SH-SY5Y (cell line): ENCODE measurements at regions not wholly inside any gene's neighbourhood (a gene's known extent, or its start where the extent isn't known, plus 50 kb on each side); places are given as distances from the start of the nearest gene placed in this dataset.

ENCODE experiments used
- GATA2 ChIP-seq: IDR thresholded peaks from 2 replicates; pipeline ENCODE4 v1.6.1; 2011; ENCODE audit warnings: mild to moderate bottlenecking, low read depth, low read length
- GATA3 ChIP-seq: IDR thresholded peaks from 2 replicates; pipeline ENCODE4 v1.6.1; 2011; ENCODE audit warnings: low read depth, mild to moderate bottlenecking, low read length, moderate library complexity

- TF ChIP-seq GATA2 (no peak), GATA3 (no peak)
These were observed 612.6 kb upstream of the C16orf82 start for GRCh38 chr16:26454102-26454501.
